GM18907 (cell line): ENCODE measurements at regions not wholly inside any gene's neighbourhood (a gene's known extent, or its start where the extent isn't known, plus 50 kb on each side); places are given as distances from the start of the nearest gene placed in this dataset.

Experiments
- ATAC-seq: cut with Tn5 transposase; IDR thresholded peaks from one replicate; pipeline ENCODE4 v1.9.1; 2021; ENCODE audit warnings: mild to moderate bottlenecking, moderate library complexity; ENCODE audit not compliant: unreplicated experiment

DNA sequence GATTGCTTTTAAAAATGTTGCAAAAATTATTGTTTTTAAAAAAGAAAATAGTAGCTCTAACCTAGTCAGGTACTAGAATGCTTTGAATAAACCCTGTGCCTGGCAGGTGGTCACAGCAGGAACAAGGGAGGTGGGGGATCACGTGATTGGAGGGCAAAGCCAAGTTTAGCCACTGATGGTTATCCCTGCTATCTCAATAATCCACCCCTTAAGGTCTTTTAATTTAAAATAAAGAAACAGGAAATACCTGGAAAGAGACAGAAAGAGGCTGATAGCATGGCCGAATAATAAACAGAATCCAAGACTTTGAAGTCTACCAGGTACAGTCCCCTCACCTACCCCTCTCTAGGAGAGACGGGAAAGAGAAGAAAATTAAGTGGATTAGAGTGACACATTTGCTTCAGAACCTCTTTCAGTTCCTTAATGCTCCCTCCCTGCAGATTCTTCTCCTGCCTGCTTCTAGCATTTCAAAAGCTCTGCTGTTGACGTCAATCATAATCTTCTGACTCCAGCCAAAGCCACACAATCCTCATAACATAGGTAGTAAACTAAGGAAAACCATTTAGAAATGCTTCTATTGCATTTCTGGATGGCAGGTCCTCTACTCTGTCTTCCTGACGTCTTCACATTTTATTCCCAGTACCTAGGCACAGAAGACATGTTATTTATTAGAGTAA, 303.4 kb upstream of the MME start:
- no peak for ATAC-seq

- ATAC-seq, result no peak
These were observed 304.1 kb upstream of the MME start for GRCh38 chr3:154775821-154776548.

DNA sequence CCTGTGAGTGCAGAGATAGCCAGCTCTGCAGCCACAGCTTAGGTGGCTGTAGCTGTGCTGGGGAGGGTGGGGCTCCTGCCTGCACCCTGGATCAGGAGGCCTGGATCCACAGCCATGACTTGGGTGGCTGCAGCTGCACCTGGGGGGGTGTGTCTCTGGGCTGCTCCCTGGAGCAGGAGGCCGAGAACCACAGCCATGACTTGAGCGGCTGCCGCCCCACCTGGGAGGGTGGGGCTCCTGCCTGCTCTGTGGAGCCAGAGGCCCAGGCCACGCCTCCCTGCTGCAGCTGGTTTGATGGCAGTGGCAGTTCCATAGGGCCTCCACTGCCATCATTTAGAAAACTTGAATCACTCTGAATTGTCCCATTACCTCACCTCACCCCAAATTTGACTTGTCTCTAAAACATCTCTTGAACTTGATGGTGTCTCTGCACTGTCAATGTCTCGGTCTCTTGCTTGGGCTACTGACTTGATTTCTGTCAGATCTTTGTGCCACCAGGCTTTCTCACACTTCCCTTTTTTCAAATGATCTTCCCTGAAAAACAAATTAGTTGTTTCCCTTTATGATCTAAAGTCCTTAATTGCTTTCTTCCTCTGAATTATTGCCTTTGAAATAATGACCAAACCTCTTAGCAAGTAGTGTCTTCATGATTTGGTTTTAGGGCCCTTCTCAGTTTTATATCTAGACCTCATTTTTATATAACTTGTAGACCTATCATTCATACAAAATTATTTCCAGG, 313.2 kb upstream of the MME start:
- ATAC-seq, result no peak

- ATAC-seq, result no peak
These were observed 315.1 kb upstream of the MME start for GRCh38 chr3:154764856-154765640.

DNA sequence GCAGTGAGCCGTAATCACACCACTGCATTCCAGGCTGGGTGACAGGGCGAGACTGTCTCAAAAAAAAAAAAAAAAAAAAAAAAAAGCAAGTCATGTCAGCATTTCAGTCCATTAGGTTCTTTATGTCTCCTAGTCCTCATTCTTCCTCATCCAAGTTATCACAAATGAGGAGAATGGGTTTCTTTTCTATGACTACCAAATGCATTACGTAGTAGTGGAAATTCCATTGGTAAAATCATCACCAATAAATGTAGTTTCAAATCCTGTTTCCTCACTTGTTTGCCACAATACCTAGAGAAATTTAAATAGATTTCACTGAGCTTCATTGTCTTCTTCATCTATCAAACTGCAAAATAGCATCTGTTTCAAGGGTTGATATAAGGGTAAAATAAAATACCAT, 317.6 kb upstream of the MME start:
- no peak for ATAC-seq

GRCh38 chr3:154759966-154760365, 320.2 kb upstream of the MME start:
- ATAC-seq, result no peak

DNA sequence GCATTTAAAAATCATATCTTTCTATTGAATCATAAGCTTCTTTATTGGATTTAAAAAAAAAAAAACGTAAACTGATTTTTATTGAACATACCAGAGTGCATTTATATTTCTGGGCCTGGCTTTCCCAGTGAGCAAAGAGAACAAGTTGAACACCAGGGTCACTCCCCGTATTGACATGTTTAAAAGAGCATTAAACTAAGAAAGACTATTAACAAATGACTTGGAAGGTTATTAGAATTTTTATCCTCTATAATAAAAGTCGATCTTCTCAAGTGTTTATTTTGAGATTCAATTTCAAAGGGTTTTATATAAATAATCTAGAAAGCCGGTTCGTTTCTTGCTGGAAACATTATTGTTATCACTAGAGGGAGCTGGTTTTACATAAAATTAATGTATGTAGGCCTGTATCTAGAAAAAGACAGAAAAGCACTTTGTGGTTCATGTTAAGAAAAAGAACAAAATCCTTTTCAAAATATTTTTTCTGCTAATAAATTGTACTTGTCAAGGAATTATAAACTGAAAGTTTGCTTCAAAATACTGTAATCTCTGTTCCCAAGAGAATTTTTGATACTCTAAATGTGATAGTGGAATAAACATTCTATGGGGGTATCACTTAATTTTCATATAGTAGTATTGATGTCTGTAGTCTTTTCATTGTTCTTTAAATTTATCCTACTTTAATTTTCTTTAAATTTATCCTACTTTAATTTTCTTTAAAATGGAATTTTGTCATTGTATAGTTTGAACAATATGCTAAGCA, 321.8 kb upstream of the MME start:
- no peak for ATAC-seq

- no peak for ATAC-seq
These were observed 323.1 kb upstream of the GPR149 start for GRCh38 chr3:154753101-154753500.

DNA sequence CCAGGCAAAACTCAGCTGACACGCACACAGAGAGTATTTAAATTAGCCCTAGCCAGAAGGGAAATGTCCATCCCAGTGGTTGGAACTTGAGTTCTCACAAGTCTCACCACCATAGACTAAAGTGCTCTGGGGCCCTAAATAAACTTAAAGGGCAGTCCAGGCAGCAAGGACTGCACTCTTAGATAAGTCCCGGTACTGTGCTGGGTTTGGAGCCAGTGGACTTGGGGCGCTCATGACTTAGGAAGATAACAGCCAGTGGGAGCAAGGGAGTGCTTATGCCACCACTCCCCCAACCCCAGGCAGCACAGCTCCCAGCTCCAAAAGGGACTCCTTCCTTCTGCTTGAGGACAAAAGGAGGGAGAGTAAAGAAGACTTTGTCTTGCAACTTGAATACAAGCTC, 319.5 kb upstream of the GPR149 start:
- ATAC-seq, result no peak

- no peak for ATAC-seq
These were observed 315.9 kb upstream of the GPR149 start for GRCh38 chr3:154745929-154746328.

GRCh38 chr3:154745122-154745521, 315.1 kb upstream of the GPR149 start:
- ATAC-seq, result no peak

DNA sequence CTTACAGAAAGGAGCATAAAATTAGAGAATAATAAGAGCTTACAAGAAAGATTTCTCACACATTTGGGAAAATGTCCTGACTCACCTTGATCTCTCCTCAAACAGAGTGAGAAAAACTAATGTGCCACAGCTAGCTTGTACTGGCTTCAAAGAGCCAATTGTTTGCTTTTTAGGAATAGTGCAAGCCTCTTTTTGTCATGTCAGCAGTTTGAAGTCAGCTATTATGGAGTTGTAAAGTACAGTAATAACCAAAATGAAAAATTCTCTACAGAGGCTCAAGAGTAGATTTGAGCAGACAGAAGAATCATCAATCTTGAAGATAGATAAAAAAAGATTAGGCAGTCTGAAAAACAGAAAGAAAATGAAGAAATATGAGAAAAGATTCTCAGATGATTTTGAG, 313.4 kb upstream of the GPR149 start:
- no peak for ATAC-seq

DNA sequence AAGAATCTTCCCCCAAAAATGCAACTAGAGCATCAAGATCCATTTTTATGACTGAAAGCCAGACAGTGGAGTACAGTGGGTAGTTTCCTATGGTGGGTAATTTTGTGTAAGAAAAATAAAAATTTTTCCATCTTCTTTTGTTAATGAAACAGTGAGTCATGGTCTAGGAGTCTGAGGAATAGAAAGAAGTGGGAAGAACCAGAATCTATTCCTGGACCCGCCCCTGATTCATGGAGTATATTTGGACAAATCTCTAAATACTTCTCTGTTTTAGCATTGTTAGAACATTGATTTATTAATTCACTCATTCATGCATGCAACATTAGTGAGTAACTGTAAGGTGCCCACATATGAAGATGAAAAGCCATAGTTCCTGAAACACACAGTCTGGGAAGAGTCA, 304.5 kb upstream of the GPR149 start:
- ATAC-seq, result no peak

DNA sequence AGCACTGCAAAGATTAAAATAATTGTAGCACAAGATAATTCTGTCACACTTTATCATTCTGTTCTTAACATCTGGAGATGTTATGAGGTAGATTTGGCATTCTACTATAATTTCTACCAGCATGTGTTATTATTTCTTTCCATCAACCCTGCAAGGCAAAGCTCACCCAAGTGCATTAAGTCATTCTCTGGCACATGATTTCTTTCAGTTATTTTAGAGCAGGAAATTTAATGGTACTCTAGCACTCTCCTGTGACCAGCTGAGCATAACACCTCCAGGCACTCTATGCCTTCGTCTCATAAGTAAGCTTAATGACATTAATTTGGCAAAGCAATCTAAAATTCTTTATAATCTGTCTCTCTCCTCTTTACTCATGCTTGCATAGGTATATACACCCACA, 300.2 kb upstream of the GPR149 start:
- no peak for ATAC-seq

GRCh38 chr3:154729741-154730140, 299.8 kb upstream of the GPR149 start:
- no peak for ATAC-seq

- ATAC-seq, result no peak
These were observed 298.3 kb upstream of the GPR149 start for GRCh38 chr3:154728285-154728684.

DNA sequence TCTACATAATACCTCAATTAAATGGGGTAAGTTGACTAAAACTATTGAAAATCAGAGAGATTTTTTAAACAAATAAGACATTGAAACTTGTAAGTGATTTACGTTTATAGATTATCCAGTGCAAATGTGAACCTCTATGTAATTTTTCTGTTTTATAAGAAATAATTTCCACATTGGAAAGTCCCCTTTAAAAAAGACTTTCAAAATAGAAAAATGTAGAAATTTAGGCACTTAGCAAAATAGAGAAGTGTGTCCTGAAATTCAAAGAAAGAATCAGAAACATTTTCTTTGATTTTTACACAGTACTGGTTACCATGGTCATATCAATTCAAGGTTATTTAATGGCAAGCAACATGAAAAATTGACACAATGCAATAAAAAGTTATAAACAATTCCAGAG, 290.9 kb upstream of the GPR149 start:
- ATAC-seq, result no peak

GRCh38 chr3:154718053-154718452, 288.1 kb upstream of the GPR149 start:
- ATAC-seq, result no peak

DNA sequence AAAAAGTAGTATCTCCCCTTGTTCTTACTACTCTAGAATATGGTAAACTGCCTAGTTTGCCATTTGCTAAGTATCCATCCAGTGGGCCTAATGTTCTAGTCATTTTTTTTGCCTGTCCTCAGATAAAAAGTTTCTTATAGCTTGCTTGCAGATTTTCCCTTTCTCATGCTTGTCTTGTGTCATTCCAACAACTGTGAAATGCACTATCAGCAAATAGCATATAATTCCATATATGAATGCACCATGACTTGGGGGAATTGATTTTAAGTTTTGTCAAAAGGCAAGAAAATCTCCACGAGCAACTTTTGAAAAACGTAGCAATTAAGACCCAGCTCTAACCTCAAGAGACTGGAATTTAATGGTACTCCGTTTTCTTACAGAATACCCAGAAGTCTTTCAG, 286.2 kb upstream of the GPR149 start:
- ATAC-seq, result no peak

DNA sequence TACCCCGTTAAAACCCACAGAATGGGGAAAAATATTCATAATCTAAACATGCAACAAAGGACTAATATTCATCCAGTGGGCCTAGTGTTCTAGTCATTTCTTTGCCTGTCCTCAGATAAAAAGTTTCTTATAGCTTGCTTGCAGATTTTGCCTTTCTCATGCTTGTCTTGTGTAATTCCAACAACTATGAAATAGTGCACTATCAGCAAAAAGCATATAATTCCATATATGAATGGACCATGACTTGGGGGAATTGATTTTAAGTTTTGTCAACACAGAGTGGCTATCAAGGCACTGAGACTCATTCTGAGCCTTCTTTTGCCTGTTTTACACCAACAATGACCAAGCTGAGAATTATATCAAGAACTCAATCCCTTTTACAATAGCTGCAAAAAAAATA, 278.6 kb upstream of the GPR149 start:
- no peak for ATAC-seq

- ATAC-seq, result no peak
These were observed 271.1 kb upstream of the GPR149 start for GRCh38 chr3:154701055-154701454.
